ENCODE measurements at regions not wholly inside any gene's neighbourhood (a gene's known extent, or its start where the extent isn't known, plus 50 kb on each side); places are given as distances from the start of the nearest gene placed in this dataset.

DNA sequence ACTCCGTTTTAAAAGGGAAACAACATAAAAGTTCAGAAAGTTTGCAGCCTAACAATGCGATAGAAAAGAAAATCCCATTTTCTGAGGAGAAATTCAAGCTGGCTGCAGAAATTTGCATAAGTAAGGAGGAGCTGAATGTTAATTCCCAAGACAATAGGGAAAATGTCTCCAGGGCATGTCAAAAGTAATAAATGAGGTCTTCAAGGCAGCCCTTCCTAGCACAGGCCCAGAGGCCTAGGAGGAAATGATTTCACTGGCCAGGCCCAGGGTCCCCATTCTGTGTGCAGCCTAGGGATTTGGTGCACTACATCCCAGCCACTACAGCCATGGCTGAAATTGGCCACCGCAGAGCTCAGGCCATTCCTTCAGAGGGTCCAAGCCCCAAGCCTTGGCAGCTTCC, 59.3 kb downstream of the TKTL2 start:
- Histone ChIP-seq H3K79me2 (ENCODE audit: control insufficient read depth, insufficient read depth, low read length) (no peaks in the 10 kb centered on the region), H3K4me3 (no peak overlapping the region), H3K27ac (ENCODE audit: control insufficient read depth, insufficient read depth) (no peak overlapping the region), H3K9ac (ENCODE audit: control insufficient read depth, insufficient read depth, low read length) (no peak overlapping the region), H4K20me1 (ENCODE audit: control insufficient read depth, insufficient read depth) (no peaks in the 10 kb centered on the region), H3K27me3 (replicated peaks in 1 of 2; ENCODE audit: control insufficient read depth in 2 of 2, insufficient read depth in 2 of 2, low read length in 1 of 2) (no peaks in the 10 kb centered on the region), H3K4me1 (ENCODE audit: control insufficient read depth, insufficient read depth, low read length) (no peaks in the 10 kb centered on the region), H3K9me3 (replicated peaks; ENCODE audit: control insufficient read depth, insufficient read depth, low read length) (no peaks in the 10 kb centered on the region), H3K36me3 (ENCODE audit: control insufficient read depth in 2 of 2, insufficient read depth in 2 of 2, low read length in 1 of 2) (no peaks in the 10 kb centered on the region), H3K4me2 (ENCODE audit: control insufficient read depth, insufficient read depth) (no peak overlapping the region), H2AFZ (ENCODE audit: control insufficient read depth, low read depth, low read length) (no peak overlapping the region)
- ChIA-PET POLR2A (no interaction called here), SMC1A (ENCODE audit: uncharacterized antibody, unreplicated experiment) (no interaction called here), CTCF (no interaction called here), RAD21 (ENCODE audit: unreplicated experiment) (no interaction called here)
- ATAC-seq (no peak), FAIRE-seq (no peak), DNase-seq (ENCODE audit: low read depth, low spot score) (no peak)
- intact Hi-C loops (cut with micrococcal nuclease; ENCODE audit: unreplicated experiment): no loop called here
- in situ Hi-C loops (cut with MboI): no loop called here
- BruUV-seq (replicated peaks): no TSS peak
- 45% methylated on average over 3 of the region's 3 CpGs for WGBS (ENCODE audit: insufficient coverage, insufficient replicate concordance, low lambda C conversion rate, missing lambda C conversion rate)
- TF ChIP-seq SUPT20H (IDR thresholded peaks at IDR 0.05; ENCODE audit: borderline replicate concordance, control insufficient read depth, low read depth, low read length) (no peak), RCOR1 (conservative IDR thresholded peaks at IDR 0.05; ENCODE audit: low read depth, low read length) (no peak), SIX5 (IDR thresholded peaks at IDR 0.05; ENCODE audit: low read depth, low read length, severe bottlenecking) (no peak), ZNF274 (IDR thresholded peaks at IDR 0.05; ENCODE audit: insufficient read depth, insufficient read length) (no peak), SMARCA5 (IDR thresholded peaks at IDR 0.05) (no peak), CHD1 (IDR thresholded peaks at IDR 0.05; ENCODE audit: low read depth, low read length) (no peak), CBX3 (IDR thresholded peaks at IDR 0.05; ENCODE audit: borderline replicate concordance, low read depth) (no peak), NFYA (IDR thresholded peaks at IDR 0.05; ENCODE audit: borderline replicate concordance, low read depth, low read length) (no peak)
- TF ChIP-seq, protein P1, sequence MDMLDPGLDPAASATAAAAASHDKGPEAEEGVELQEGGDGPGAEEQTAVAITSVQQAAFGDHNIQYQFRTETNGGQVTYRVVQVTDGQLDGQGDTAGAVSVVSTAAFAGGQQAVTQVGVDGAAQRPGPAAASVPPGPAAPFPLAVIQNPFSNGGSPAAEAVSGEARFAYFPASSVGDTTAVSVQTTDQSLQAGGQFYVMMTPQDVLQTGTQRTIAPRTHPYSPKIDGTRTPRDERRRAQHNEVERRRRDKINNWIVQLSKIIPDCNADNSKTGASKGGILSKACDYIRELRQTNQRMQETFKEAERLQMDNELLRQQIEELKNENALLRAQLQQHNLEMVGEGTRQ (IDR thresholded peaks at IDR 0.05; ENCODE audit: borderline replicate concordance, low read depth, low read length): no peak
- TF ChIP-seq, protein P2, sequence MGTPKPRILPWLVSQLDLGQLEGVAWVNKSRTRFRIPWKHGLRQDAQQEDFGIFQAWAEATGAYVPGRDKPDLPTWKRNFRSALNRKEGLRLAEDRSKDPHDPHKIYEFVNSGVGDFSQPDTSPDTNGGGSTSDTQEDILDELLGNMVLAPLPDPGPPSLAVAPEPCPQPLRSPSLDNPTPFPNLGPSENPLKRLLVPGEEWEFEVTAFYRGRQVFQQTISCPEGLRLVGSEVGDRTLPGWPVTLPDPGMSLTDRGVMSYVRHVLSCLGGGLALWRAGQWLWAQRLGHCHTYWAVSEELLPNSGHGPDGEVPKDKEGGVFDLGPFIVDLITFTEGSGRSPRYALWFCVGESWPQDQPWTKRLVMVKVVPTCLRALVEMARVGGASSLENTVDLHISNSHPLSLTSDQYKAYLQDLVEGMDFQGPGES (IDR thresholded peaks at IDR 0.05): no peak
- TF ChIP-seq, protein P3, sequence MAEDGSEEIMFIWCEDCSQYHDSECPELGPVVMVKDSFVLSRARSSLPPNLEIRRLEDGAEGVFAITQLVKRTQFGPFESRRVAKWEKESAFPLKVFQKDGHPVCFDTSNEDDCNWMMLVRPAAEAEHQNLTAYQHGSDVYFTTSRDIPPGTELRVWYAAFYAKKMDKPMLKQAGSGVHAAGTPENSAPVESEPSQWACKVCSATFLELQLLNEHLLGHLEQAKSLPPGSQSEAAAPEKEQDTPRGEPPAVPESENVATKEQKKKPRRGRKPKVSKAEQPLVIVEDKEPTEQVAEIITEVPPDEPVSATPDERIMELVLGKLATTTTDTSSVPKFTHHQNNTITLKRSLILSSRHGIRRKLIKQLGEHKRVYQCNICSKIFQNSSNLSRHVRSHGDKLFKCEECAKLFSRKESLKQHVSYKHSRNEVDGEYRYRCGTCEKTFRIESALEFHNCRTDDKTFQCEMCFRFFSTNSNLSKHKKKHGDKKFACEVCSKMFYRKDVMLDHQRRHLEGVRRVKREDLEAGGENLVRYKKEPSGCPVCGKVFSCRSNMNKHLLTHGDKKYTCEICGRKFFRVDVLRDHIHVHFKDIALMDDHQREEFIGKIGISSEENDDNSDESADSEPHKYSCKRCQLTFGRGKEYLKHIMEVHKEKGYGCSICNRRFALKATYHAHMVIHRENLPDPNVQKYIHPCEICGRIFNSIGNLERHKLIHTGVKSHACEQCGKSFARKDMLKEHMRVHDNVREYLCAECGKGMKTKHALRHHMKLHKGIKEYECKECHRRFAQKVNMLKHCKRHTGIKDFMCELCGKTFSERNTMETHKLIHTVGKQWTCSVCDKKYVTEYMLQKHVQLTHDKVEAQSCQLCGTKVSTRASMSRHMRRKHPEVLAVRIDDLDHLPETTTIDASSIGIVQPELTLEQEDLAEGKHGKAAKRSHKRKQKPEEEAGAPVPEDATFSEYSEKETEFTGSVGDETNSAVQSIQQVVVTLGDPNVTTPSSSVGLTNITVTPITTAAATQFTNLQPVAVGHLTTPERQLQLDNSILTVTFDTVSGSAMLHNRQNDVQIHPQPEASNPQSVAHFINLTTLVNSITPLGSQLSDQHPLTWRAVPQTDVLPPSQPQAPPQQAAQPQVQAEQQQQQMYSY (CRISPR knock-in tag; IDR thresholded peaks at IDR 0.05): no peak

Data from GM12878 (cell line).